Fibroblast of the aortic adventitia (primary cell): ENCODE measurements at regions not wholly inside any gene's neighbourhood (a gene's known extent, or its start where the extent isn't known, plus 50 kb on each side); places are given as distances from the start of the nearest gene placed in this dataset.

Experiments
- DNase-seq: peaks from one replicate; pipeline ENCODE4 v3.0.0-alpha.2; 2010; ENCODE audit warnings: low read depth
- H3K4me3 ChIP-seq: 2 replicates; pipeline ENCODE4 v1.5.1; 2011; ENCODE audit warnings: low read depth, mild to moderate bottlenecking, control low read depth, low read length, moderate library complexity
- TF ChIP-seq, protein P1 (sequence below): IDR thresholded peaks from 2 replicates; pipeline ENCODE4 v1.5.1; 2011; ENCODE audit warnings: mild to moderate bottlenecking, low read length, control low read depth, inconsistent platforms; ENCODE audit not compliant: insufficient read depth

GRCh38 chr22:26906464-26906863 is 249.1 kb downstream of the MIAT start:
- DNase-seq, result no peak
- no peak overlapping the region for H3K4me3 ChIP-seq
- TF ChIP-seq, protein P1, sequence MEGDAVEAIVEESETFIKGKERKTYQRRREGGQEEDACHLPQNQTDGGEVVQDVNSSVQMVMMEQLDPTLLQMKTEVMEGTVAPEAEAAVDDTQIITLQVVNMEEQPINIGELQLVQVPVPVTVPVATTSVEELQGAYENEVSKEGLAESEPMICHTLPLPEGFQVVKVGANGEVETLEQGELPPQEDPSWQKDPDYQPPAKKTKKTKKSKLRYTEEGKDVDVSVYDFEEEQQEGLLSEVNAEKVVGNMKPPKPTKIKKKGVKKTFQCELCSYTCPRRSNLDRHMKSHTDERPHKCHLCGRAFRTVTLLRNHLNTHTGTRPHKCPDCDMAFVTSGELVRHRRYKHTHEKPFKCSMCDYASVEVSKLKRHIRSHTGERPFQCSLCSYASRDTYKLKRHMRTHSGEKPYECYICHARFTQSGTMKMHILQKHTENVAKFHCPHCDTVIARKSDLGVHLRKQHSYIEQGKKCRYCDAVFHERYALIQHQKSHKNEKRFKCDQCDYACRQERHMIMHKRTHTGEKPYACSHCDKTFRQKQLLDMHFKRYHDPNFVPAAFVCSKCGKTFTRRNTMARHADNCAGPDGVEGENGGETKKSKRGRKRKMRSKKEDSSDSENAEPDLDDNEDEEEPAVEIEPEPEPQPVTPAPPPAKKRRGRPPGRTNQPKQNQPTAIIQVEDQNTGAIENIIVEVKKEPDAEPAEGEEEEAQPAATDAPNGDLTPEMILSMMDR, result no peak

DNA sequence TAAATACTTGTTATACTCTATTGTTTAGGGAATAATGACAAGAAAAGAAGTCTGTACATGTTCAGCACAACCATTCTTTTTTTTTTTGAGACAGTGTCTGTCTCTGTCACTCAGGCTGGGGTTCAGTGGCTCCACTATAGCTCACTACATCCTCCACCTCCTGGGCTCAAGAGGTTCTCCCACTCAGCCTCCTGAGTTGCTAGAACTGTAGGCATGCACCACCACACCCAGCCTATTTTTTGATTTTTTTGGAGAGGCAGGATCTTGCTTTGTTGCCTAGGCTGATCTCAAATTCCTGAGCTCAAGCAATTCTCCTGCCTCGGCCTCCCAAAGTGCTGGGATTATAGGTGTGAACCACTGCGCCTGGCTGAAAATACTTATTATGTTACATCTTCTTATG is 250.0 kb downstream of the MIAT start:
- TF ChIP-seq, protein P1, result no peak
- no peak overlapping the region for H3K4me3 ChIP-seq
- DNase-seq, result no peak

DNA sequence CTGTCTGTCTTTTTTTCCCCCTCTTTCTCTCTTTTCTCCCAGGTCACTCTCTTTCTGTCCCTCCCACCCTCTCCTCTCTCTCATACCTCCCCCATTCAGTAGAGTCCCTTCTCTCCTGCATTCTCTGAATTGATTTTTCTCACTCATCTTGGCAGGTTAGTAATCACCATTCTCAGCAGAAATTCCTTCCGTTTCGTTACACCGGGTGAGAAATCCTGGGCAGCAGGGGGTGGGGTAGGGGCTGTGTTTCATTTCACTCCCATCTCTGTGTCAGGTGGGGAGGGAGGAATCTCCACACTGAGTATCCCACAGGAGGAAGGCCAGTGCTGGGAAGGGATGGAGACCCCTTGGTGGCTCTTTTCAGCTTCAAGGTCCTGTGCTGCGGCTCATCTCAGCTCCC is 253.5 kb downstream of the MIAT start:
- no peak overlapping the region for H3K4me3 ChIP-seq
- no peak for DNase-seq
- TF ChIP-seq, protein P1, result no peak

DNA sequence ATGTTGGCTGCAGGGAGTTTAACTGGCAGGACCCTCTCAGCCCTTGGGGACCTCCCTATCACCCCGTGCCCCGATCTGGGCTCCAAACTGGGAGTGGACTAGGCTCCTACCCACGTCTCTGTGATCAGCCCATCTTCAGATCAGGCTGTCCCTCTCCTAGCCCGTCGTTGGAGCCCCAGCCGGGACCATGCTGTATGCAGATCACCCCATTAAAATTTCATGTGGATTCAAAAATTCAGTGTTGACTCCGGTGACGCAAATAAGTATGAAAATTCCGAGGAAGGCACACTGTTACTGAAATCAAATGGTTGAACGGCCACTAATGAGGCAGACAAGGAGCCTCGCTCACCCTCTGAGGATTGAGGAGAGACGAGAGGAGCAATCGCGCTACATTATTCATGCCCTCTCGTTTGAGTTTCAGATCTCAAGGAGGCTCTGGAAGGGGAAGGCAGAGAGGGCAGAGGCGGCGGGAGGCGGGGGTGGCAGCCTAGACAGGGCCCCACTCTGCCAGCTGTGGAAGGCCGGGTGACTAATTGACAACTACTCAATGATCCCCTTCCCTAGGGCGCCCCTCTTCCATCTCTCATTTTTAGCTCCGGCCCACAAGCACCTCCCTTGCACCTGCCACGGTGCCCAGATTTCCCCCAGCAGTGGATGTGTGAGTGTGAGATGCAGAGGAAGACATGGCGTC is 255.4 kb downstream of the MIAT start:
- TF ChIP-seq, protein P1, result no peak
- no peak for DNase-seq
- H3K4me3 ChIP-seq, result no peak overlapping the region

DNA sequence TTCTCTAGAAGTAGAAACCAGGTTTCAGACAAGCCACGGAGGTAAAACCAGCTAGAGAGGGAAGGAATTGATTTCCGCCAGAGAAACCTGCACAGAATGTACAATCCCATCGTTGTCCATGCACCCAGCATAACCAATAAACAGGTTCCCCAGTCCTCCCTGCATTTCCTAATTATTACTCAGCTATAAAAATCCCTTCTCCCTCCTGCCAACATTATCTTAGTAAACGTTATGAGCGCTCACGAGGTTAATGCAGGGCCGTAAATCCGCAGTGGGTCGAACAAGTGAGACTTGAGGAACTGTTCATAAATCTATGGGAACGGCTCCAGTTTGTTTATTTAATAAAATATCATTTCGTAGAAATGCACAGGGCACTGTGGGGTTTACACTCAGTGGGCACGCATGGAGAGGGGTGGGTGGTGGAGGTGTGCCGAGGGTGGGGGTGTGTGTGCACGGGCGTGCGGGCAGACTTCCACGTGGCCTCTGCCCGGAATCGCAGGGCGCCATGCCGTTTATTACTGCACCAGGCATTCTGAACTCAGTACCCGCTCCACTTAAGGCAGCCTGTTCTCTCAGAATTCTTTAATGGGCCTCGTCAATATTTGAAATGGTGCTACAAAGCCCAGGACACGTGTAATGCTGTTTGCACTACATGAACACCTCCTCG is 257.3 kb downstream of the MIAT start:
- TF ChIP-seq, protein P1, result no peak
- DNase-seq, result no peak
- H3K4me3 ChIP-seq, result no peak overlapping the region

DNA sequence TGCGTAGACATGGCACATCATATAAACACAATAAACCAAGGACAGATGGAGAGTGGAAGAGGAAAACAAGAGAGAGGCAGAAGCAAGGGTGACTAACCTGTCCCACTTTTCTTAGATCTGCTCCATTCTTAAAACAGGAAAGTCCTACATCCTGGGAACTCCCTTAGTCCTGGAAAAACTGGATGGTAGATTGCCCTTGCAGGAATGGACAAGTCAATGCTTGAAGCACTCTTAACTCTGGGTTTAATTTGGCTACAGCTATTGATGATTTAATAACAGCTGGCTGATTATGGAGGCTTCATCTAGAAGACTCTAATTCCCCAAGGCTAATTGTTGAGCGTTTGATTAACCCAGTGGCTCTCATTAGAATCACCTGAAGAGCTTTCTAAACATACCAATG is 258.8 kb downstream of the MIAT start:
- TF ChIP-seq, protein P1, result no peak
- no peak for DNase-seq
- H3K4me3 ChIP-seq, result no peak overlapping the region

DNA sequence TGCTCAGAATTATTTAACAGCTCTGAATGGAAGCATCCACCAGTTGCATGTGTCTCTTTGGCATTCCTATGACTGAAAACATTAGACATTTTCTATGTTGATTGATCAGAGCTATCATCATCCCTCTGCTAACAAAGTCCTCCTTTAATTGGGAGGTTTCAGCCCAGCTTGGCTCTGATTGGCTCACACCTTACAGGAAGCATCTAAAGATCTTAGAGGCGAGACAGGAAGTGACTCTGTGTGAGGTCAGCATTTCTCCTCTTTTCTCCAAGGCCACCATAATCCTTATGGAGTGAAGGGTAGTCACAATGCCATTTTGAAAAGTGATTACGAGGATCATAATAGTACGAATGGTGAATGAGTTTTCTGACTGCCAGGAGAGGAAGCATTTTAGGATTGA is 260.8 kb downstream of the MIAT start:
- DNase-seq, result no peak
- TF ChIP-seq, protein P1, result no peak
- no peak overlapping the region for H3K4me3 ChIP-seq
